Trophoblast cell (in vitro differentiated cells and primary cell): ENCODE measurements at regions not wholly inside any gene's neighbourhood (a gene's known extent, or its start where the extent isn't known, plus 50 kb on each side); places are given as distances from the start of the nearest gene placed in this dataset.
A peak's percentile ranks its signal among the peaks of the same experiment; 100 is the strongest.

Experiments
- DNase-seq, 2 donors: peaks; one replicate each; pipeline ENCODE4 v3.0.0-alpha.2; 2016
- H2AFZ ChIP-seq: 2 replicates; pipeline ENCODE4 v1.6.1; 2013; ENCODE audit warnings: low read length, moderate library complexity, mild to moderate bottlenecking; ENCODE audit not compliant: insufficient read depth, poor library complexity
- H2AK5ac ChIP-seq: 2 replicates; pipeline ENCODE4 v1.6.1; 2013; ENCODE audit warnings: mild to moderate bottlenecking, low read length
- H2BK120ac ChIP-seq: 2 replicates; pipeline ENCODE4 v1.6.1; 2013; ENCODE audit warnings: low read length, mild to moderate bottlenecking, moderate library complexity; ENCODE audit not compliant: insufficient read depth, poor library complexity
- H2BK12ac ChIP-seq: 2 replicates; pipeline ENCODE4 v1.6.1; 2013; ENCODE audit warnings: mild to moderate bottlenecking, low read length, moderate library complexity
- H2BK5ac ChIP-seq: 2 replicates; pipeline ENCODE4 v1.6.1; 2013; ENCODE audit warnings: low read length, low read depth, moderate library complexity, mild to moderate bottlenecking; ENCODE audit not compliant: poor library complexity
- H3K14ac ChIP-seq: 2 replicates; pipeline ENCODE4 v1.6.1; 2013; ENCODE audit warnings: mild to moderate bottlenecking, low read length
- H3K18ac ChIP-seq: 2 replicates; pipeline ENCODE4 v1.6.1; 2013; ENCODE audit warnings: mild to moderate bottlenecking, low read length
- H3K23ac ChIP-seq: 2 replicates; pipeline ENCODE4 v1.6.1; 2013; ENCODE audit warnings: low read length
- H3K27ac ChIP-seq: 2 replicates; pipeline ENCODE4 v1.5.1; 2013; ENCODE audit warnings: low read depth, mild to moderate bottlenecking, inconsistent platforms, low read length, moderate library complexity
- H3K27me3 ChIP-seq: 2 replicates; pipeline ENCODE4 v1.6.1; 2013; ENCODE audit warnings: inconsistent platforms, mild to moderate bottlenecking, low read length, moderate library complexity; ENCODE audit not compliant: insufficient read depth
- H3K36me3 ChIP-seq, 2 experiments: 1 replicate in 1 of 2; 2 replicates in 1 of 2; pipeline ENCODE4 v1.6.1; 2013; ENCODE audit warnings: low read length in 2 of 2, mild to moderate bottlenecking in 2 of 2, moderate library complexity in 1 of 2; ENCODE audit not compliant: insufficient read depth in 2 of 2, control insufficient read depth in 1 of 2
- H3K4ac ChIP-seq: 2 replicates; pipeline ENCODE4 v1.6.1; 2013; ENCODE audit warnings: low read depth, mild to moderate bottlenecking, low read length, moderate library complexity
- H3K4me1 ChIP-seq, 2 experiments: 1 replicate in 1 of 2; 2 replicates in 1 of 2; pipeline ENCODE4 v1.6.1; 2013; ENCODE audit warnings: low read length in 2 of 2, mild to moderate bottlenecking in 2 of 2, moderate library complexity in 1 of 2; ENCODE audit not compliant: insufficient read depth in 2 of 2, control insufficient read depth in 1 of 2
- H3K4me2 ChIP-seq: 2 replicates; pipeline ENCODE4 v1.6.1; 2013; ENCODE audit warnings: inconsistent platforms, mild to moderate bottlenecking, low read length, moderate library complexity
- H3K4me3 ChIP-seq: 2 replicates; pipeline ENCODE4 v1.5.1; 2013; ENCODE audit warnings: mild to moderate bottlenecking, low read depth, low read length, inconsistent platforms
- H3K79me1 ChIP-seq: one replicate; pipeline ENCODE4 v1.6.1; 2013; ENCODE audit warnings: low read length
- H3K79me2 ChIP-seq: 2 replicates; pipeline ENCODE4 v1.6.1; 2013; ENCODE audit warnings: low read length, mild to moderate bottlenecking; ENCODE audit not compliant: control insufficient read depth, insufficient read depth, poor library complexity
- H3K9ac ChIP-seq: 2 replicates; pipeline ENCODE4 v1.6.1; 2013; ENCODE audit warnings: mild to moderate bottlenecking, low read length
- H3K9me3 ChIP-seq: 2 replicates; pipeline ENCODE4 v1.6.1; 2013; ENCODE audit warnings: low read depth, mild to moderate bottlenecking, control low read depth, inconsistent platforms, low read length; ENCODE audit not compliant: insufficient read depth
- H4K12ac ChIP-seq: 2 replicates; pipeline ENCODE4 v1.6.1; 2013; ENCODE audit warnings: low read depth, mild to moderate bottlenecking, low read length, moderate library complexity
- H4K8ac ChIP-seq: 2 replicates; pipeline ENCODE4 v1.6.1; 2013; ENCODE audit warnings: low read depth, mild to moderate bottlenecking, low read length, moderate library complexity
- H4K91ac ChIP-seq: one replicate; pipeline ENCODE4 v1.6.1; 2013; ENCODE audit warnings: low read depth, mild to moderate bottlenecking, low read length, moderate library complexity
- WGBS: extraction: QIAGEN DNeasy Blood & Tissue Kit; methylation state at CpG from one replicate; pipeline ENCODE4 v1.1.7; 2013; ENCODE audit warnings: missing lambda C conversion rate; ENCODE audit not compliant: insufficient read length, insufficient coverage; ENCODE audit errors: extremely low coverage; 5-methylcytosine and 5-hydroxymethylcytosine counted together

GRCh38 chr16:51382940-51383339, 231.9 kb upstream of the SALL1 start:
- H2BK12ac ChIP-seq = no peak overlapping the region
- H3K4me3 ChIP-seq = no peak overlapping the region
- no peak overlapping the region for H3K4me2 ChIP-seq
- no peak overlapping the region for H3K23ac ChIP-seq
- no peak overlapping the region for H3K4ac ChIP-seq
- H2BK5ac ChIP-seq = no peak overlapping the region
- peaks cover 9 to 13% of the 10 kb centered on the region in 2 experiments for H3K4me1 ChIP-seq
- no peak overlapping the region for H3K27ac ChIP-seq
- H3K18ac ChIP-seq = no peak overlapping the region
- no peaks in the 10 kb centered on the region for H3K27me3 ChIP-seq
- no peak overlapping the region for H4K8ac ChIP-seq
- WGBS = no CpG with 5 or more reads among the region's 1 CpG
- no peak overlapping the region for H4K12ac ChIP-seq
- no peak overlapping the region for H4K91ac ChIP-seq
- H3K79me2 ChIP-seq = no peaks in the 10 kb centered on the region
- no peak overlapping the region for H3K14ac ChIP-seq
- no peak overlapping the region for H3K9ac ChIP-seq
- H2AK5ac ChIP-seq = no peak overlapping the region
- no peaks in the 10 kb centered on the region for H3K79me1 ChIP-seq
- H2BK120ac ChIP-seq = no peak overlapping the region
- H3K9me3 ChIP-seq = no peaks in the 10 kb centered on the region
- H3K36me3 ChIP-seq = no peaks in the 10 kb centered on the region
- DNase-seq = no peak
- H2AFZ ChIP-seq = no peak overlapping the region

GRCh38 chr16:51382211-51382610, 231.1 kb upstream of the SALL1 start:
- peak in 1 of 2 donors; percentile 35 for DNase-seq
- no peak overlapping the region for H3K14ac ChIP-seq
- peaks cover 9 to 13% of the 10 kb centered on the region in 2 experiments for H3K4me1 ChIP-seq
- no peaks in the 10 kb centered on the region for H3K79me2 ChIP-seq
- no peak overlapping the region for H3K4me3 ChIP-seq
- WGBS = no CpG with 5 or more reads among the region's 3 CpGs
- no peak overlapping the region for H4K12ac ChIP-seq
- H2AFZ ChIP-seq = no peak overlapping the region
- no peaks in the 10 kb centered on the region for H3K27me3 ChIP-seq
- H3K27ac ChIP-seq = no peak overlapping the region
- H3K79me1 ChIP-seq = no peaks in the 10 kb centered on the region
- H2BK120ac ChIP-seq = no peak overlapping the region
- H3K18ac ChIP-seq = no peak overlapping the region
- no peak overlapping the region for H3K9ac ChIP-seq
- no peak overlapping the region for H4K8ac ChIP-seq
- H2AK5ac ChIP-seq = no peak overlapping the region
- no peaks in the 10 kb centered on the region for H3K9me3 ChIP-seq
- no peak overlapping the region for H2BK12ac ChIP-seq
- no peaks in the 10 kb centered on the region for H3K36me3 ChIP-seq
- H3K23ac ChIP-seq = no peak overlapping the region
- no peak overlapping the region for H4K91ac ChIP-seq
- H2BK5ac ChIP-seq = no peak overlapping the region
- no peak overlapping the region for H3K4ac ChIP-seq
- peak overlapping the region; percentile 33 for H3K4me2 ChIP-seq

GRCh38 chr16:51376080-51376479, 225.0 kb upstream of the SALL1 start:
- Histone ChIP-seq H2AK5ac (no peak overlapping the region), H3K23ac (no peak overlapping the region), H2BK5ac (no peak overlapping the region), H3K4me1 (no peaks in the 10 kb centered on the region), H3K79me1 (no peaks in the 10 kb centered on the region), H4K8ac (no peak overlapping the region), H4K12ac (no peak overlapping the region), H3K27ac (no peak overlapping the region), H3K14ac (no peak overlapping the region), H3K4me3 (no peak overlapping the region), H2BK120ac (no peak overlapping the region), H3K4me2 (no peak overlapping the region), H3K9me3 (no peaks in the 10 kb centered on the region), H2AFZ (no peak overlapping the region), H3K18ac (no peak overlapping the region), H3K27me3 (no peaks in the 10 kb centered on the region), H3K4ac (no peak overlapping the region), H4K91ac (no peak overlapping the region), H3K36me3 (no peaks in the 10 kb centered on the region), H2BK12ac (no peak overlapping the region), H3K9ac (no peak overlapping the region), H3K79me2 (no peaks in the 10 kb centered on the region)
- WGBS = no CpG with 5 or more reads among the region's 3 CpGs
- no peak for DNase-seq

- H3K79me1 ChIP-seq = no peaks in the 10 kb centered on the region
- WGBS = no CpG with 5 or more reads among the region's 5 CpGs
- H2BK120ac ChIP-seq = no peak overlapping the region
- no peaks in the 10 kb centered on the region for H3K27me3 ChIP-seq
- no peaks in the 10 kb centered on the region for H3K9me3 ChIP-seq
- no peak overlapping the region for H3K4me3 ChIP-seq
- H3K4me1 ChIP-seq = no peaks in the 10 kb centered on the region
- H4K12ac ChIP-seq = no peak overlapping the region
- no peak overlapping the region for H4K8ac ChIP-seq
- H2BK5ac ChIP-seq = no peak overlapping the region
- DNase-seq = no peak
- no peak overlapping the region for H4K91ac ChIP-seq
- H3K27ac ChIP-seq = no peak overlapping the region
- H3K36me3 ChIP-seq = no peaks in the 10 kb centered on the region
- H3K4ac ChIP-seq = no peak overlapping the region
- H2AFZ ChIP-seq = no peak overlapping the region
- H3K9ac ChIP-seq = no peak overlapping the region
- no peak overlapping the region for H3K4me2 ChIP-seq
- H3K79me2 ChIP-seq = no peaks in the 10 kb centered on the region
- no peak overlapping the region for H3K23ac ChIP-seq
- H3K14ac ChIP-seq = no peak overlapping the region
- no peak overlapping the region for H2AK5ac ChIP-seq
- H2BK12ac ChIP-seq = no peak overlapping the region
- no peak overlapping the region for H3K18ac ChIP-seq
These were observed 223.7 kb upstream of the SALL1 start for GRCh38 chr16:51374790-51375189.
